Frontal cortex (tissue), 3 donors: ENCODE measurements at regions not wholly inside any gene's neighbourhood (a gene's known extent, or its start where the extent isn't known, plus 50 kb on each side); places are given as distances from the start of the nearest gene placed in this dataset.

Experiments used
- DNase-seq, 2 donors: peaks; one replicate each; pipeline ENCODE4 v3.0.0; 2012; ENCODE audit warnings: low spot score in 2 of 2
- FAIRE-seq: peaks from 2 replicates; lab custom pipeline; 2012; peaks lifted over from hg19 to GRCh38; lab: Jason Lieb, UNC
- donor health status: control.
- donor health status: control.
- donor health status: control.

- DNase-seq (no peak), FAIRE-seq (no peak)
Observed at GRCh38 chr18:42258301-42258965, 303.4 kb downstream of the PIK3C3 start.

DNA sequence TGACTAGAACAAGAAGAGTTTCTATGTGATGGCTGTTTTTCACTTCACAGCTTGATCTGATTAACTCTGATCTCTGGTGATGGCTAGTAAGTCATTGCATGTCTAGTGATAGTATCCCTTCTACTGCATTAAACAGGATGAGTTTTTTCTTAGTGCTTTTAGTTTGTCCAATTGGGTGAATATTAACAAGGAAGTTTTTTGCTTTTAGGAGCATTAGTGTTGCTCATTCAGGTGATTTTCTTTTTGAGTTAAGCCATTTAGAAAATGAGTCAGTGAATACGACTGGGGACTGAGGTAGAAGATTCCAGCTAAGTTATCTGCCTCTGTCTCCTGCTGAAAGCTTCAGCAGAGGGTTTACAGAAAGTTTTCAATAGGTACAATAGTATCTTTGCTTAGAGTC, 306.7 kb downstream of the PIK3C3 start:
- FAIRE-seq, result no peak
- DNase-seq, result no peak

- no peak for DNase-seq
- FAIRE-seq, result no peak
Observed at GRCh38 chr18:42264497-42264896, 309.5 kb downstream of the PIK3C3 start.

DNA sequence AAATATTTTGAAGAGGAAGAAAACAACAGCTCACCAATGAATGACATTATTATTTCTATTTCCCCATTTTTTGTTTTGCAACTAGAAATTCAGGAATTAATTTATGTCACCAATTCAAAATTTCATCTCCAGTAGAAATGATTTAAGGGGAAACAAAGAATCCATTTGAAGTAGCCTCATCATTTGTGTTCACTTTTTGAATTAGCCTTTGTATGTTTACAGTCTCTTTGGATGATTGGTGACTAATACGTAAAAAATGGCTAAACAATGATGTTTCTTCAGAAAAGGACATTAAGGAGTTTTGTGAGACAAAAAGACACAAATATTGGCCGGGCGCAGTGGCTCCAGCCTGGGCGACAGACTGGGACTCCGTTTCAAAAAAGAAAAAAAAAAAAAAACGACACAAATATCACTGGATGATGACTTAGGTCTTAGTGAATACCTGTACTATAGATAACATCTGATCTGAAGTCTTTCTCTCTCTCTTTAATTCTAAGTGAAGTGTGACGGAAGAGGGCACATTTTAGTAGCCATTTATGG, 313.2 kb downstream of the PIK3C3 start:
- FAIRE-seq (no peak), DNase-seq (no peak)

DNA sequence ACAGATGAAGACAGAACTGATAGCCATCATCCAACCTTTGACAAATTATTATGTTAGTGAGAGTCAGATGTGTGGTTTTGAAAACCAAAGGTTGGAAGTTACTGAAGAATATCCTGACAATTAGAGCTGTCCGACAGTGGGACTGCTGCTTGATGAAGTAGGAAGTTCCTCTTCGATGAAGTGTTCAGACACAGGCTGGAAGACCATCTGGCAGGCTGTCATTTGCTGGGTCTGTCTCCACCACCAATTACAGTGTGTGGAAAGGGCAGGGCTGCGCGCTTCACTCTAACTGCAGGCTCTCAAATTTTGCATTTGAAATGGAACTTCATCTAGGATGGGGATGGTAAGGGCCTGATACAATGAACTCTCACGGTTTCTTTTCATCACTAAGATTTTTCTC, 313.8 kb downstream of the PIK3C3 start:
- no peak for DNase-seq
- FAIRE-seq, result no peak

DNA sequence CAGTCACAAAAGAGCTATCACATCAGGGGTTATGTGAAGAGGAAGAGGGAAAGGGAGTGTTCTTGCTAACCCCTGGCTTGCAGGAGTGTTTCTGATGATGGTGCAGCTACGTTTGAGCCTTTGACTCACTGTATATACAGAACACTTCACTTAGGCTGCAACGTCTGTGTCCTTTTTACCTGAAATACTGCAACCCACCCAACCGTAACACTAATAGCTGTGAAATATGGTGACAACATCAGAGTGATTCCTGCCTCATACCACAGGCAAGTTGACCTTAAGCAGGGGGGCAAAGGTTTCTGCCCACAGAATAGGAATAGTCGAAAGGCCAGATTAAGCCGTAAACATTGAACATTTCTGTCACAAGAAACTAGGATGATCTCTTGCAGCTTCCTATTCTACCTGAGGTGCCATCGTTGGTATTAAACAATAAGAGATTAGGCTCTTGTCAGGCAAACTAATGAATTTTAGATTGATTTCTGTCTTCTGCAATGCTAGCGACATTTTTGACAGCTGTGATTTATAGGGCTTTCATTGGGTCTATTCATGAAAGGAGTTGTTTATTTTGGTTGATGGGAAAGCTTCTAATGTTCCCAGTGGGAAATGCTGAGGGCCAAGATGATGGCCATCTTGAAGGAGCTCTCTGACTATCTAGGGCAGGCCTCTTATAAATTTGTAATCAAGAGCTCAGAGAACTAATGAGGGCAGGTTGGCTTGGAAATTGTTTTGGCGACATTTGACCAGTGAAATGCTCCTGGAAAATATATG, 316.8 kb downstream of the PIK3C3 start:
- DNase-seq (no peak), FAIRE-seq (no peak)

- FAIRE-seq, result no peak
- no peak for DNase-seq
Observed at GRCh38 chr18:42274488-42275137, 319.6 kb downstream of the PIK3C3 start.

GRCh38 chr18:42275138-42275535, 320.1 kb downstream of the PIK3C3 start:
- DNase-seq (no peak), FAIRE-seq (no peak)

DNA sequence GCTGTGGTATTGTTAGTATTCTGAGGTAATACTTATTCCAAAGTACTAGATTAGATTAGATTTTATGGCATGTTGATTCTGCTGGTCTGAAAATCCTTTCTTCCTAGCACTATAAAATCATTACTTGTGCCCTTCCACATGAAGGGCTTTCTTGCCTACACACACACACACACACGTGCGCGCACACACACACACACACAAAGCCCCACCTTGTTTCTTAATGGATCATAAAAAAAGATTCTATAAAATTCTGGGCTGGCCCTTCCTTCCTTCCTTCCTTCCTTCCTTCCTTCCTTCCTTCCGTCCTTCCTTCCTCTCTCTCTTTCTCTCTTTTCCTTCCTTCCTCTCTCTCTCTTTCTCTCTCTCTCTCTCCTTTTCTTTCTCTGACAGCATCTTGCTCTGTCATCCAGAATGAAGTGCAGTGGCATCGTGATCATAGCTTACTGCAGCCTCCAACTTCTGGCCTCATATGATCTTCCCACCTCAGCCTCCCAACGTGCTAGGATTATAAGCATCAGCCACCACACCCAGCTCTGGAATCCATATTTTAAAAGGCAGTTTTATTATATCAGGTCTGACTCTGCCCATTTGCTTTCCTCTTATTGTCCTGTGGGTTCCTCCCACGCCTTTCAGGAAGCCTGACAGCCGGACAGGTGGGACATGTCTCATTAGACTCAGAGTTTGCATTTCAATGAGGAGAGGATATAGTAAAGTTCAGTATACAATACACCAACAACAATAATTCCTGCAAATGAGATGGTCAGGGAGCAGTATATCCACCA, 321.1 kb downstream of the PIK3C3 start:
- FAIRE-seq, result no peak
- DNase-seq, result no peak

- no peak for DNase-seq
- no peak for FAIRE-seq
Observed at GRCh38 chr18:42281124-42281523, 326.1 kb downstream of the PIK3C3 start.

- FAIRE-seq (no peak), DNase-seq (no peak)
Observed at GRCh38 chr18:42281851-42282250, 326.8 kb downstream of the PIK3C3 start.

- FAIRE-seq, result no peak
- no peak for DNase-seq
Observed at GRCh38 chr18:42287047-42287446, 332.0 kb downstream of the PIK3C3 start.

DNA sequence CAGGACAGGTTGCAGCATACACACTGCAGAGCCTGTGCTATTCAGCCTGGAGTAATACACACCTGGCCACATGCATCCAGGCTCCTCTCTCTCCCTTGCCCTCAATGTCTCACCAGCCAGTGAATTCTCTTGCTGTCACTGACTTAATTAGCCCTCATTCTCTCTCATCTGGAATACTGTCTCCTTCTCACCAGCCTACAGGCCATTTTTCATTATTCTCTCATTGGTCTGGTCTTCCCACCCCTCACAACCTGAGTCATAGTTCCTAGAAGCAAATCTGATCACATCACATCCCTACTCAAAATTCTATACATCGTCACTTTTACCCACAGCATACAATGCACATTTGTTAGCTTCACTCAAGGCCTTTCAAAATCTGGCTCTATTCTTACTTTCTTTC, 333.1 kb downstream of the PIK3C3 start:
- DNase-seq (no peak), FAIRE-seq (no peak)

- DNase-seq (no peak), FAIRE-seq (no peak)
Observed at GRCh38 chr18:42289526-42289925, 334.5 kb downstream of the PIK3C3 start.

DNA sequence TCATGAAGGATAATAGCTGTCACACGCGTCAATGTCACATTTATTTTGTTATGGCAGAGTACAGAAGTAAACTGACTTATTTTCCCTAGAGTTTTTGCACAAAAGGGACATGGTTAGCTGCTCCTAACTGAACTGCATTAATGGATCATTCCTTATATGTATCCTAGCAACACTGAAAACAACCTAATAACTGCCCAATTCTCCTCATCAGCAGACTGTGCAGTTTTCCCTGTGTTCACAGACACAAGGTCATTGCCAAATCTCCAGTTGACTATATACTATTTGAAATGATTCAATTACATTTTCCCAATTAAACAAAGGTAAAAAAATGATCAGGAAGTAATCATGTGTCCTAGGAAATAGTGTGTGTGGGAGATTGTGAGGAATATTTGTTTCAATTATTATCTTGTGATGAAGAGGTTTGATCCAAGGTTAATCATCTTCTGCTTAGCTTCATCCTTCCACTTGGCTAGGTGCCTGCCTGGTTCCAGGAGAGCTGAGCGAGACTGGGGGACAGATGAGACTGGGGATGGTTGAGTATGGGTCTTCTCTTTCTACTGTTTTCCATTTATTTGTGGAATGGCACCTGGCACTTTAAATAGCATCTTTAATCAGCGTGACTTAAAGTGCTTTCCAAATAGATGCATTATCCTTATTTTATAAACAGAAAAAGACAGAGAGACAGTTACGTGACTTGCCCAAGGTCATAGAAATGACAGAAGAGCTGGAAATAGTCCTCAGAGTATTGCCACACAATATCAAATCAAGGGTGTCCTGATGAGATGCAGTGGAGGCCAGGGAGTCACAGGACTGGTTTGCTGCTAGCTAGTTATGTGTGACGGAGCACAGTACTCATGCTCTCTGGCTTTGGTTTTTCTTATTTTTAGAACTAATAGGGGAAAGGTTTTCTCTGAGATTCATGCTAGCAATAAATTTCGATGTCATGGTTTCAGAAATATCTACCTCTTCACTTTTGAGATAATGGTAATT, 335.6 kb downstream of the PIK3C3 start:
- DNase-seq (no peak), FAIRE-seq (no peak)

GRCh38 chr18:42292654-42293053, 337.6 kb downstream of the PIK3C3 start:
- FAIRE-seq (no peak), DNase-seq (no peak)

DNA sequence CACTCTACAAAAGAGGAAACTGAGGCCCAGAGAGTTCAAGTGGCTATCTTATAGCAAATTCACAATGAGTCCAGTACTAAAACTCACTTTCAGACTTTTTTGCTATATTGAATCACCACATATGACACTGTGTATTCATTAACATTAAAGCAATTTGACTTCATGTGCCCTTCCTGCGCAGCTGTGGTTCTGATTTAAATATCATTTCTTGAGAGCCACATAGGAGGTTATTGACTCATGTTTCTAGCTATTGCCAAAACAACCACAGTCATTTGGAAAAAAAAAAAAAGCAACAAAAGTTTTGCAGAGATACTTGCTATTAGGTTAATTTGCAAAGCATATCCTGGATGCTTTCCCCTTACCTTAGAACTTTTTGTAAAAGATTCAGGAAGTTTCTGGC, 341.2 kb downstream of the PIK3C3 start:
- DNase-seq (no peak), FAIRE-seq (no peak)

- DNase-seq (no peak), FAIRE-seq (no peak)
Observed at GRCh38 chr18:42296723-42297122, 341.7 kb downstream of the PIK3C3 start.
